ENCODE measurements at regions not wholly inside any gene's neighbourhood (a gene's known extent, or its start where the extent isn't known, plus 50 kb on each side); places are given as distances from the start of the nearest gene placed in this dataset.

GRCh38 chr12:25395227-25395626 is 144.5 kb upstream of the KRAS start:
- H3K27me3 ChIP-seq (replicated peaks in 1 of 4; ENCODE audit: control insufficient read depth in 3 of 4, extremely low read depth in 1 of 4, insufficient read depth in 3 of 4, low read length in 3 of 4) = no peaks in the 10 kb centered on the region

More at GRCh38 chr12:25395227-25395626, 144.5 kb upstream of the KRAS start:
- no peaks in the 10 kb centered on the region for H4K20me1 ChIP-seq (replicated peaks in 1 of 2; ENCODE audit: control insufficient read depth in 1 of 2, insufficient read depth in 2 of 2, low read length in 2 of 2)
- POLR2A ChIA-PET (ENCODE audit: partially characterized antibody) = interaction anchor here (0.6 kb wide), 1 partner anchor 147 kb away, joined by 3 read pairs; no protein-coding TSS in a partner anchor
- H4K8ac ChIP-seq (ENCODE audit: extremely low read depth, insufficient read depth, low read length) = no peak overlapping the region
- no peak overlapping the region for H3K4ac ChIP-seq (replicated peaks; ENCODE audit: insufficient read length, low read depth, low read length)
- H3K23me2 ChIP-seq (ENCODE audit: low read depth, low read length) = no peaks in the 10 kb centered on the region
- CTCF ChIA-PET (ENCODE audit: partially characterized antibody) = no interaction called here
- H3K4me2 ChIP-seq (ENCODE audit: insufficient read depth in 1 of 2, low read depth in 2 of 2, low read length in 2 of 2) = no peak overlapping the region
- no peaks in the 10 kb centered on the region for H3K36me3 ChIP-seq (ENCODE audit: control insufficient read depth in 2 of 4, insufficient read depth in 4 of 4, low read length in 3 of 4)
- no peak overlapping the region for H3K23ac ChIP-seq (ENCODE audit: insufficient read length)
- no peaks in the 10 kb centered on the region for H3K9me3 ChIP-seq (ENCODE audit: insufficient read depth in 2 of 2, low read depth in 1 of 2, low read length in 1 of 2)
- no peak overlapping the region for H3K27ac ChIP-seq (ENCODE audit: low read depth, low read length)
- no peak overlapping the region for H2AFZ ChIP-seq (ENCODE audit: low read length)
- H2BK15ac ChIP-seq (ENCODE audit: low read length) = no peak overlapping the region
- 31% methylated on average over 1 of the region's 1 CpG; no CpG with 5 or more reads in 1 of the 2 experiments for WGBS, 2 experiments (ENCODE audit: extremely low coverage in 1 of 2, insufficient coverage in 1 of 2, insufficient read length in 1 of 2, insufficient replicate concordance in 2 of 2, low coverage in 1 of 2, low lambda C conversion rate in 2 of 2, missing lambda C conversion rate in 1 of 2)
- TF ChIP-seq POU5F1 (IDR thresholded peaks at IDR 0.05; ENCODE audit: low read depth, low read length) (no peak), ATF2 (IDR thresholded peaks at IDR 0.05; ENCODE audit: low read length) (no peak), BCL11A (IDR thresholded peaks at IDR 0.05; ENCODE audit: low read depth in 2 of 2, low read length in 2 of 2) (no peak), FOSL1 (IDR thresholded peaks at IDR 0.05; ENCODE audit: insufficient read depth, low read depth, low read length) (no peak), BRCA1 (IDR thresholded peaks at IDR 0.05; ENCODE audit: low read depth, low read length) (no peak), BACH1 (IDR thresholded peaks at IDR 0.05; ENCODE audit: low read length) (no peak), USF2 (IDR thresholded peaks at IDR 0.05; ENCODE audit: low read length) (no peak)
- H2BK120ac ChIP-seq (replicated peaks; ENCODE audit: low read depth, low read length) = no peak overlapping the region
- no peaks in the 10 kb centered on the region for H3K4me1 ChIP-seq (replicated peaks in 1 of 4; ENCODE audit: control insufficient read depth in 3 of 4, insufficient read depth in 4 of 4, low read length in 3 of 4)
- FAIRE-seq = no peak
- H3K9ac ChIP-seq (replicated peaks in 1 of 4; ENCODE audit: extremely low read depth in 1 of 4, low read depth in 3 of 4, low read length in 3 of 4) = no peak overlapping the region
- no peak for DNase-seq (ENCODE audit: low read depth in 1 of 2, low spot score in 2 of 2)
- H2BK20ac ChIP-seq (ENCODE audit: low read length) = no peak overlapping the region
- no peak overlapping the region for H3K18ac ChIP-seq (ENCODE audit: extremely low read depth, low read length)
- no peak overlapping the region for H3K14ac ChIP-seq (ENCODE audit: insufficient read length)
- no peaks in the 10 kb centered on the region for H3K79me1 ChIP-seq (ENCODE audit: low read depth, low read length)
- H4K91ac ChIP-seq (replicated peaks; ENCODE audit: insufficient read length, low read length) = no peak overlapping the region
- H3K79me2 ChIP-seq (ENCODE audit: control insufficient read depth in 1 of 2, insufficient read depth in 2 of 2, low read length in 2 of 2) = no peaks in the 10 kb centered on the region
- H2BK5ac ChIP-seq (ENCODE audit: low read depth, low read length) = no peak overlapping the region
- H2AK5ac ChIP-seq (ENCODE audit: low read depth, low read length) = no peak overlapping the region
- H3K4me3 ChIP-seq (ENCODE audit: extremely low read depth in 1 of 4, insufficient read depth in 2 of 4, low read depth in 3 of 4, low read length in 4 of 4) = no peak overlapping the region
- H4K5ac ChIP-seq (ENCODE audit: insufficient read length, low read depth, low read length) = no peak overlapping the region
- no peak overlapping the region for H2BK12ac ChIP-seq (ENCODE audit: low read depth, low read length)
- H3K56ac ChIP-seq (replicated peaks; ENCODE audit: insufficient read length, low read depth, low read length) = no peak overlapping the region

Data from H1 (cell line).